ENCODE measurements at regions not wholly inside any gene's neighbourhood (a gene's known extent, or its start where the extent isn't known, plus 50 kb on each side); places are given as distances from the start of the nearest gene placed in this dataset.
"Not testable (repeated sequence)": the region's sequence is repeated elsewhere in the genome, so short reads cannot be mapped to it uniquely, and the experiment has no call there.

GRCh38 chr2:18268400-18268799 lies 292.1 kb downstream of the RDH14 start:
- no peaks in the 10 kb centered on the region for H3K36me3 ChIP-seq (ENCODE audit: insufficient read depth, low read length, poor library complexity, severe bottlenecking)
- H3K4me1 ChIP-seq (ENCODE audit: insufficient read depth, low read length, poor library complexity, severe bottlenecking), result peaks cover 1% of the 10 kb centered on the region
- no peaks in the 10 kb centered on the region for H3K9me3 ChIP-seq (ENCODE audit: low read depth, low read length, poor library complexity, severe bottlenecking)
- ChIA-PET CTCF (no interaction called here), POLR2A (ENCODE audit: low non-redundant PET) (interaction anchor here (0.7 kb wide), 1 partner anchor 23 kb away, joined by 3 read pairs; no protein-coding TSS in a partner anchor)
- no peak for DNase-seq (ENCODE audit: low spot score)
- BruUV-seq (replicated peaks), result no TSS peak
- intact Hi-C loops (cut with micrococcal nuclease; ENCODE audit: unreplicated experiment), result no loop called here
- H3K27ac ChIP-seq (ENCODE audit: low read depth, low read length, poor library complexity, severe bottlenecking), result no peak overlapping the region
- H3K27me3 ChIP-seq (replicated peaks; ENCODE audit: insufficient read depth, low read depth, low read length, poor library complexity), result no peaks in the 10 kb centered on the region
- TF ChIP-seq CTCF (conservative IDR thresholded peaks at IDR 0.05; ENCODE audit: low read depth, low read length), result no peak
- TF ChIP-seq EZH2 (IDR thresholded peaks at IDR 0.05; ENCODE audit: borderline replicate concordance, low read depth, low read length, poor library complexity, severe bottlenecking), result no peak
- H3K4me3 ChIP-seq (ENCODE audit: low read depth, low read length, poor library complexity, severe bottlenecking), result no peak overlapping the region

- POLR2A ChIA-PET (ENCODE audit: low non-redundant PET), result no interaction called here
- CTCF ChIA-PET, result no interaction called here
- Histone ChIP-seq H3K9me3 (ENCODE audit: low read depth, low read length, poor library complexity, severe bottlenecking) (no peaks in the 10 kb centered on the region), H3K4me3 (ENCODE audit: low read depth, low read length, poor library complexity, severe bottlenecking) (no peak overlapping the region), H3K27ac (ENCODE audit: low read depth, low read length, poor library complexity, severe bottlenecking) (no peak overlapping the region), H3K36me3 (ENCODE audit: insufficient read depth, low read length, poor library complexity, severe bottlenecking) (no peaks in the 10 kb centered on the region), H3K4me1 (ENCODE audit: insufficient read depth, low read length, poor library complexity, severe bottlenecking) (peaks cover 8% of the 10 kb centered on the region), H3K27me3 (replicated peaks; ENCODE audit: insufficient read depth, low read depth, low read length, poor library complexity) (no peaks in the 10 kb centered on the region)
- TF ChIP-seq CTCF (conservative IDR thresholded peaks at IDR 0.05; ENCODE audit: low read depth, low read length), result no peak
- no peak for TF ChIP-seq EZH2 (IDR thresholded peaks at IDR 0.05; ENCODE audit: borderline replicate concordance, low read depth, low read length, poor library complexity, severe bottlenecking)
- BruUV-seq (replicated peaks), result no TSS peak
- DNase-seq (ENCODE audit: low spot score), result no peak
- intact Hi-C loops (cut with micrococcal nuclease; ENCODE audit: unreplicated experiment), result no loop called here
These were observed 293.0 kb downstream of the RDH14 start for GRCh38 chr2:18267501-18267900.

- CTCF ChIA-PET; H3K36me3 ChIP-seq (ENCODE audit: insufficient read depth, low read length, poor library complexity, severe bottlenecking); BruUV-seq (replicated peaks); H3K4me3 ChIP-seq (ENCODE audit: low read depth, low read length, poor library complexity, severe bottlenecking); intact Hi-C loops (cut with micrococcal nuclease; ENCODE audit: unreplicated experiment); H3K27me3 ChIP-seq (replicated peaks; ENCODE audit: insufficient read depth, low read depth, low read length, poor library complexity); POLR2A ChIA-PET (ENCODE audit: low non-redundant PET); H3K9me3 ChIP-seq (ENCODE audit: low read depth, low read length, poor library complexity, severe bottlenecking); DNase-seq (ENCODE audit: low spot score); H3K27ac ChIP-seq (ENCODE audit: low read depth, low read length, poor library complexity, severe bottlenecking); H3K4me1 ChIP-seq (ENCODE audit: insufficient read depth, low read length, poor library complexity, severe bottlenecking): not testable (repeated sequence)
These were observed 293.8 kb downstream of the RDH14 start for GRCh38 chr2:18266699-18267098.

Data from A673 (cell line).